ENCODE measurements at regions not wholly inside any gene's neighbourhood (a gene's known extent, or its start where the extent isn't known, plus 50 kb on each side); places are given as distances from the start of the nearest gene placed in this dataset.

GRCh38 chr5:161058781-161059180, 206.8 kb upstream of the ATP10B start:
- H3K23ac ChIP-seq (ENCODE audit: low read depth, low read length, poor library complexity) = no peak overlapping the region
- H2AK5ac ChIP-seq (ENCODE audit: low read depth, low read length) = no peak overlapping the region
- H3K4me3 ChIP-seq (ENCODE audit: low read length in 2 of 2) = no peak overlapping the region
- H3K4me1 ChIP-seq (ENCODE audit: control insufficient read depth in 2 of 2, insufficient read depth in 1 of 2, low read depth in 1 of 2, low read length in 2 of 2) = no peaks in the 10 kb centered on the region
- H3K27ac ChIP-seq (replicated peaks; ENCODE audit: low read length) = no peak overlapping the region
- no peaks in the 10 kb centered on the region for H3K79me1 ChIP-seq (ENCODE audit: low read depth, low read length)
- no peak overlapping the region for H4K91ac ChIP-seq (ENCODE audit: low read depth, low read length, poor library complexity)
- no peak overlapping the region for H2BK120ac ChIP-seq (ENCODE audit: low read depth, low read length)
- no peak overlapping the region for H3K4me2 ChIP-seq (ENCODE audit: insufficient read depth, low read length, poor library complexity, severe bottlenecking)
- H3K14ac ChIP-seq (ENCODE audit: low read length) = no peak overlapping the region
- H3K9me3 ChIP-seq (replicated peaks in 1 of 2; ENCODE audit: control insufficient read depth in 2 of 2, insufficient read depth in 1 of 2, low read depth in 1 of 2, low read length in 2 of 2) = no peaks in the 10 kb centered on the region
- no peak overlapping the region for H2BK15ac ChIP-seq (ENCODE audit: low read length)
- no peaks in the 10 kb centered on the region for H3K36me3 ChIP-seq (replicated peaks in 1 of 2; ENCODE audit: control insufficient read depth in 2 of 2, insufficient read depth in 2 of 2, low read length in 2 of 2)
- H2BK12ac ChIP-seq (ENCODE audit: low read length) = no peak overlapping the region
- no peaks in the 10 kb centered on the region for H3K27me3 ChIP-seq (ENCODE audit: control insufficient read depth in 3 of 3, insufficient read depth in 3 of 3, low read depth in 1 of 3, low read length in 3 of 3)
- H4K8ac ChIP-seq (ENCODE audit: low read depth, low read length) = no peak overlapping the region
- H3K18ac ChIP-seq (ENCODE audit: low read length) = no peak overlapping the region
- H2BK5ac ChIP-seq (ENCODE audit: low read length) = no peak overlapping the region
- DNase-seq (ENCODE audit: low spot score) = no peak
- no peak overlapping the region for H3K9ac ChIP-seq (ENCODE audit: low read depth, low read length, poor library complexity)
- H2AFZ ChIP-seq (ENCODE audit: low read length) = no peak overlapping the region
- no peak overlapping the region for H3K4ac ChIP-seq (ENCODE audit: low read length)

- H2BK12ac ChIP-seq (ENCODE audit: low read length) = no peak overlapping the region
- H3K4me3 ChIP-seq (ENCODE audit: low read length in 2 of 2) = no peak overlapping the region
- no peaks in the 10 kb centered on the region for H3K79me1 ChIP-seq (ENCODE audit: low read depth, low read length)
- H2AFZ ChIP-seq (ENCODE audit: low read length) = no peak overlapping the region
- no peaks in the 10 kb centered on the region for H3K9me3 ChIP-seq (replicated peaks in 1 of 2; ENCODE audit: control insufficient read depth in 2 of 2, insufficient read depth in 1 of 2, low read depth in 1 of 2, low read length in 2 of 2)
- H3K4me2 ChIP-seq (ENCODE audit: insufficient read depth, low read length, poor library complexity, severe bottlenecking) = no peak overlapping the region
- no peak overlapping the region for H2BK5ac ChIP-seq (ENCODE audit: low read length)
- H3K27ac ChIP-seq (replicated peaks; ENCODE audit: low read length) = no peak overlapping the region
- H4K8ac ChIP-seq (ENCODE audit: low read depth, low read length) = no peak overlapping the region
- H2AK5ac ChIP-seq (ENCODE audit: low read depth, low read length) = no peak overlapping the region
- H3K4me1 ChIP-seq (ENCODE audit: control insufficient read depth in 2 of 2, insufficient read depth in 1 of 2, low read depth in 1 of 2, low read length in 2 of 2) = no peaks in the 10 kb centered on the region
- no peak for DNase-seq (ENCODE audit: low spot score)
- H3K14ac ChIP-seq (ENCODE audit: low read length) = no peak overlapping the region
- no CpG with 5 or more reads among the region's 4 CpGs for WGBS, 2 donors (ENCODE audit: extremely low coverage in 2 of 2, insufficient read length in 2 of 2, insufficient replicate concordance in 1 of 2)
- H3K36me3 ChIP-seq (replicated peaks in 1 of 2; ENCODE audit: control insufficient read depth in 2 of 2, insufficient read depth in 2 of 2, low read length in 2 of 2) = no peaks in the 10 kb centered on the region
- H3K4ac ChIP-seq (ENCODE audit: low read length) = no peak overlapping the region
- no peak overlapping the region for H4K91ac ChIP-seq (ENCODE audit: low read depth, low read length, poor library complexity)
- H3K18ac ChIP-seq (ENCODE audit: low read length) = no peak overlapping the region
- H3K27me3 ChIP-seq (ENCODE audit: control insufficient read depth in 3 of 3, insufficient read depth in 3 of 3, low read depth in 1 of 3, low read length in 3 of 3) = no peaks in the 10 kb centered on the region
- H3K9ac ChIP-seq (ENCODE audit: low read depth, low read length, poor library complexity) = no peak overlapping the region
- H3K23ac ChIP-seq (ENCODE audit: low read depth, low read length, poor library complexity) = no peak overlapping the region
- no peak overlapping the region for H2BK15ac ChIP-seq (ENCODE audit: low read length)
- H2BK120ac ChIP-seq (ENCODE audit: low read depth, low read length) = no peak overlapping the region
Measured at GRCh38 chr5:161051920-161052500, 200.0 kb upstream of the ATP10B start.

DNA sequence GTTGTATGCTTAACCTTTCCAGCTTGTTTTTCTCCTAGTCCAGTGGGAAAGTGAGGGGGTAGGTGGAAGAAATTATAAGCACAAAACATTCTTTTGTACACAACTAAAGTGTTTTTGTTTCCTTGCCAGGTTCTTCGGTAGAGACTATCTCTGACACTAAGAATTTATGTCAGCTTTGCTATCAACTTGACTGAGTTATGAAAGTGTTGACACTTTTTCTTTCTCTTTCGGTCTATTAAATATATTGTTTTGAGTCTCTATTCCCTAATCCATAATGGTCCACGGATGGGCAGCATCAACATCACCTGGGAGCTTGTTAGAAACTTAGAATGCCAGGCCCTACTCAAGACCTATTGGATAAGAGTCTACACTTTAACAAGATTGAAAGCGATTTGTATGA, 195.0 kb upstream of the ATP10B start:
- no peak overlapping the region for H3K14ac ChIP-seq (ENCODE audit: low read length)
- H3K79me1 ChIP-seq (ENCODE audit: low read depth, low read length) = no peaks in the 10 kb centered on the region
- no peak overlapping the region for H2BK120ac ChIP-seq (ENCODE audit: low read depth, low read length)
- H3K27me3 ChIP-seq (ENCODE audit: control insufficient read depth in 3 of 3, insufficient read depth in 3 of 3, low read depth in 1 of 3, low read length in 3 of 3) = no peaks in the 10 kb centered on the region
- H2BK5ac ChIP-seq (ENCODE audit: low read length) = no peak overlapping the region
- H4K8ac ChIP-seq (ENCODE audit: low read depth, low read length) = no peak overlapping the region
- no peak overlapping the region for H4K91ac ChIP-seq (ENCODE audit: low read depth, low read length, poor library complexity)
- no peak overlapping the region for H3K23ac ChIP-seq (ENCODE audit: low read depth, low read length, poor library complexity)
- no peak overlapping the region for H3K9ac ChIP-seq (ENCODE audit: low read depth, low read length, poor library complexity)
- no peak overlapping the region for H3K4me3 ChIP-seq (ENCODE audit: low read length in 2 of 2)
- no peak overlapping the region for H2BK15ac ChIP-seq (ENCODE audit: low read length)
- H3K27ac ChIP-seq (replicated peaks; ENCODE audit: low read length) = no peak overlapping the region
- no CpG with 5 or more reads among the region's 4 CpGs for WGBS, 2 donors (ENCODE audit: extremely low coverage in 2 of 2, insufficient read length in 2 of 2, insufficient replicate concordance in 1 of 2)
- H3K4ac ChIP-seq (ENCODE audit: low read length) = no peak overlapping the region
- no peak overlapping the region for H3K18ac ChIP-seq (ENCODE audit: low read length)
- no peaks in the 10 kb centered on the region for H3K4me1 ChIP-seq (ENCODE audit: control insufficient read depth in 2 of 2, insufficient read depth in 1 of 2, low read depth in 1 of 2, low read length in 2 of 2)
- H3K9me3 ChIP-seq (replicated peaks in 1 of 2; ENCODE audit: control insufficient read depth in 2 of 2, insufficient read depth in 1 of 2, low read depth in 1 of 2, low read length in 2 of 2) = no peaks in the 10 kb centered on the region
- H2AK5ac ChIP-seq (ENCODE audit: low read depth, low read length) = no peak overlapping the region
- H3K36me3 ChIP-seq (replicated peaks in 1 of 2; ENCODE audit: control insufficient read depth in 2 of 2, insufficient read depth in 2 of 2, low read length in 2 of 2) = no peaks in the 10 kb centered on the region
- no peak overlapping the region for H3K4me2 ChIP-seq (ENCODE audit: insufficient read depth, low read length, poor library complexity, severe bottlenecking)
- H2AFZ ChIP-seq (ENCODE audit: low read length) = no peak overlapping the region
- DNase-seq (ENCODE audit: low spot score) = no peak
- no peak overlapping the region for H2BK12ac ChIP-seq (ENCODE audit: low read length)

DNA sequence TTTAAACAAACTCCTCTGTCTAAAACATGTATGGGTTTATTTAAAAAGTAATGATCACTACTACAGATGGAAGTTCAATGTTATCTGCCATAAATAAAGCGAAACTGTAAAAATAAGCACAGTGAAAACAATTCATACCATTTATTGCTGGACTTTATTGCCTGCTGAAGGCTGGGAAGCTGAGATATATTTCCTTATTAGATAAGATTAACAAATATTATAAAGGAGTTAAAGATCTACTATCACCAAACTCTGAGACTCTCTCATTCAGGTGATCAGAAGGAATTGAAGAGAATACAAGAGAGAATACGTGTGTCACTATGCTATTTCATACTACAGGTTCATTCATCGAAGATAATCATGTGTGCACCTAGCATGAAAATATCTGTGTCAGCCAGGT, 190.9 kb upstream of the ATP10B start:
- Histone ChIP-seq H2AK5ac (ENCODE audit: low read depth, low read length) (no peak overlapping the region), H3K23ac (ENCODE audit: low read depth, low read length, poor library complexity) (no peak overlapping the region), H2BK15ac (ENCODE audit: low read length) (no peak overlapping the region), H2BK120ac (ENCODE audit: low read depth, low read length) (no peak overlapping the region), H3K4me3 (ENCODE audit: low read length in 2 of 2) (no peak overlapping the region), H3K4ac (ENCODE audit: low read length) (no peak overlapping the region), H3K9me3 (replicated peaks in 1 of 2; ENCODE audit: control insufficient read depth in 2 of 2, insufficient read depth in 1 of 2, low read depth in 1 of 2, low read length in 2 of 2) (no peaks in the 10 kb centered on the region), H3K27me3 (ENCODE audit: control insufficient read depth in 3 of 3, insufficient read depth in 3 of 3, low read depth in 1 of 3, low read length in 3 of 3) (no peaks in the 10 kb centered on the region), H2BK5ac (ENCODE audit: low read length) (no peak overlapping the region), H4K91ac (ENCODE audit: low read depth, low read length, poor library complexity) (no peak overlapping the region), H3K4me2 (ENCODE audit: insufficient read depth, low read length, poor library complexity, severe bottlenecking) (no peak overlapping the region), H3K14ac (ENCODE audit: low read length) (no peak overlapping the region), H3K27ac (replicated peaks; ENCODE audit: low read length) (no peak overlapping the region), H3K36me3 (replicated peaks in 1 of 2; ENCODE audit: control insufficient read depth in 2 of 2, insufficient read depth in 2 of 2, low read length in 2 of 2) (no peaks in the 10 kb centered on the region), H3K4me1 (ENCODE audit: control insufficient read depth in 2 of 2, insufficient read depth in 1 of 2, low read depth in 1 of 2, low read length in 2 of 2) (no peaks in the 10 kb centered on the region), H3K18ac (ENCODE audit: low read length) (no peak overlapping the region), H3K9ac (ENCODE audit: low read depth, low read length, poor library complexity) (no peak overlapping the region), H2BK12ac (ENCODE audit: low read length) (no peak overlapping the region), H3K79me1 (ENCODE audit: low read depth, low read length) (no peaks in the 10 kb centered on the region), H4K8ac (ENCODE audit: low read depth, low read length) (no peak overlapping the region), H2AFZ (ENCODE audit: low read length) (no peak overlapping the region)
- no CpG with 5 or more reads among the region's 3 CpGs for WGBS, 2 donors (ENCODE audit: extremely low coverage in 2 of 2, insufficient read length in 2 of 2, insufficient replicate concordance in 1 of 2)
- DNase-seq (ENCODE audit: low spot score) = no peak
